ENCODE measurements at regions not wholly inside any gene's neighbourhood (a gene's known extent, or its start where the extent isn't known, plus 50 kb on each side); places are given as distances from the start of the nearest gene placed in this dataset.

DNA sequence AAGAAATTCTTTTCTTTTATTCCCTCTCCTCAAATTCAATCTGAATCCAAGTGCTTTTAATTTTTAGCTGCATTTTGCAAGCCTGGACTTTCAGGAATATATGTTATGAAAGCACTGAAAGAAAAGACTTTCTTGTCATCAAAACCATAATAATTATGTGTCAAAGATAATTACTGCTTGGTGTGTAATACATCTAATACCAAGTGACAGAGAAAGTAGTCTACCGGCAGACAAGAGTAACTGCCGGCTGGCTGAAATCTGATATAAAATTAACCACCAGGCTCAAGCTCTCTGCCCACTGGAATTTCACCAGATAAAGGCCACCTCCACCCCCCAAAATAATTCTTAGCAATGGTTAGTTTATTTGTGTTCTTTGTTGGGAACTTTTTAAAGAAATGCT is 220.9 kb upstream of the CDIN1 start:
- no CpG with 5 or more reads among the region's 2 CpGs for WGBS (ENCODE audit: extremely low coverage, insufficient read length, low lambda C conversion rate)
- H3K4me3 Mint-ChIP-seq: no peak overlapping the region
- Histone ChIP-seq H2BK15ac (ENCODE audit: low read depth, low read length) (no peak overlapping the region), H3K23ac (ENCODE audit: insufficient read length, low read depth, low read length) (no peak overlapping the region), H2BK120ac (ENCODE audit: low read depth, low read length, poor library complexity, severe bottlenecking) (no peak overlapping the region), H3K27me3 (ENCODE audit: insufficient read depth, low read length) (no peaks in the 10 kb centered on the region), H3K23me2 (ENCODE audit: insufficient read length, low read depth, low read length, poor library complexity, severe bottlenecking) (no peaks in the 10 kb centered on the region), H4K5ac (ENCODE audit: insufficient read length, low read depth, low read length) (no peak overlapping the region), H2BK20ac (ENCODE audit: low read depth, low read length, poor library complexity, severe bottlenecking) (no peak overlapping the region), H3K79me1 (ENCODE audit: insufficient read depth, low read depth, low read length, poor library complexity, severe bottlenecking) (no peaks in the 10 kb centered on the region), H3K9me3 (ENCODE audit: control insufficient read depth, low read depth, low read length) (no peaks in the 10 kb centered on the region), H3K56ac (ENCODE audit: insufficient read length, low read depth, low read length) (no peak overlapping the region), H3K14ac (ENCODE audit: insufficient read depth, low read length) (no peak overlapping the region), H3K4me1 (ENCODE audit: insufficient read depth, low read length) (no peaks in the 10 kb centered on the region), H3K4ac (ENCODE audit: low read depth, low read length) (no peak overlapping the region), H3T11ph (ENCODE audit: low read length) (no peak overlapping the region), H3K4me2 (ENCODE audit: insufficient read depth, insufficient read length, low read length) (no peak overlapping the region), H3K27ac (ENCODE audit: insufficient read length, low read depth, low read length) (no peak overlapping the region), H4K20me1 (ENCODE audit: control insufficient read depth, insufficient read depth, insufficient read length) (no peaks in the 10 kb centered on the region), H4K91ac (ENCODE audit: insufficient read length, low read depth, low read length) (no peak overlapping the region), H2BK5ac (ENCODE audit: insufficient read length, low read length) (no peak overlapping the region), H2AFZ (ENCODE audit: low read length) (no peak overlapping the region), H3K18ac (ENCODE audit: insufficient read length, low read depth, low read length) (no peak overlapping the region), H4K8ac (replicated peaks; ENCODE audit: insufficient read length, low read depth, low read length) (no peak overlapping the region), H3K79me2 (ENCODE audit: insufficient read depth, low read length) (no peaks in the 10 kb centered on the region), H2BK12ac (ENCODE audit: insufficient read length, low read depth, low read length) (no peak overlapping the region), H2AK5ac (ENCODE audit: insufficient read length, low read length) (no peak overlapping the region), H3K9ac (ENCODE audit: extremely low read depth, insufficient read length, low read length) (no peak overlapping the region)
- no peaks in the 10 kb centered on the region for H3K36me3 Mint-ChIP-seq (ENCODE audit: insufficient read depth in 1 of 3, low read depth in 3 of 3)
- DNase-seq: no peak
- no peaks in the 10 kb centered on the region for H3K4me1 Mint-ChIP-seq
- H3K9me3 Mint-ChIP-seq: no peaks in the 10 kb centered on the region
- no peak overlapping the region for H3K27ac Mint-ChIP-seq
- no peak for TF ChIP-seq CTCF (conservative IDR thresholded peaks at IDR 0.05)
- no peaks in the 10 kb centered on the region for H3K27me3 Mint-ChIP-seq (ENCODE audit: low read depth)

All from H9 (cell line).